Central memory CD8-positive, alpha-beta T cell (primary cell): ENCODE measurements at regions not wholly inside any gene's neighbourhood (a gene's known extent, or its start where the extent isn't known, plus 50 kb on each side); places are given as distances from the start of the nearest gene placed in this dataset.

Experiments used
- ATAC-seq: fragments of 150-1000 bp; cut with Tn5 transposase; replicated peaks from 2 replicates; pipeline ENCODE4 v1.10.0; 2022; ENCODE audit warnings: mild to moderate bottlenecking, moderate FRiP score, moderate number of reproducible peaks; ENCODE audit not compliant: poor library complexity, severe bottlenecking; ENCODE audit errors: extremely low read depth
- DNase-seq, 2 donors: peaks; one replicate each; pipeline ENCODE4 v3.0.0; 2021; ENCODE audit warnings: low spot score in 2 of 2
- H3K27ac Mint-ChIP-seq: one replicate; pipeline ENCODE4 v1.8.0; 2022; ENCODE audit warnings: low read depth, mild to moderate bottlenecking, moderate library complexity, mixed read lengths
- H3K27me3 Mint-ChIP-seq: one replicate; pipeline ENCODE4 v1.8.0; 2022; ENCODE audit warnings: mixed read lengths
- H3K36me3 Mint-ChIP-seq: one replicate; pipeline ENCODE4 v1.8.0; 2022; ENCODE audit warnings: mild to moderate bottlenecking, moderate library complexity, mixed read lengths; ENCODE audit not compliant: insufficient read depth
- H3K4me1 Mint-ChIP-seq: one replicate; pipeline ENCODE4 v1.8.0; 2022; ENCODE audit warnings: mixed read lengths
- H3K4me3 Mint-ChIP-seq: one replicate; pipeline ENCODE4 v1.8.0; 2022; ENCODE audit warnings: mild to moderate bottlenecking, moderate library complexity, mixed read lengths
- H3K9me3 Mint-ChIP-seq: one replicate; pipeline ENCODE4 v1.8.0; 2022; ENCODE audit warnings: mixed read lengths

DNA sequence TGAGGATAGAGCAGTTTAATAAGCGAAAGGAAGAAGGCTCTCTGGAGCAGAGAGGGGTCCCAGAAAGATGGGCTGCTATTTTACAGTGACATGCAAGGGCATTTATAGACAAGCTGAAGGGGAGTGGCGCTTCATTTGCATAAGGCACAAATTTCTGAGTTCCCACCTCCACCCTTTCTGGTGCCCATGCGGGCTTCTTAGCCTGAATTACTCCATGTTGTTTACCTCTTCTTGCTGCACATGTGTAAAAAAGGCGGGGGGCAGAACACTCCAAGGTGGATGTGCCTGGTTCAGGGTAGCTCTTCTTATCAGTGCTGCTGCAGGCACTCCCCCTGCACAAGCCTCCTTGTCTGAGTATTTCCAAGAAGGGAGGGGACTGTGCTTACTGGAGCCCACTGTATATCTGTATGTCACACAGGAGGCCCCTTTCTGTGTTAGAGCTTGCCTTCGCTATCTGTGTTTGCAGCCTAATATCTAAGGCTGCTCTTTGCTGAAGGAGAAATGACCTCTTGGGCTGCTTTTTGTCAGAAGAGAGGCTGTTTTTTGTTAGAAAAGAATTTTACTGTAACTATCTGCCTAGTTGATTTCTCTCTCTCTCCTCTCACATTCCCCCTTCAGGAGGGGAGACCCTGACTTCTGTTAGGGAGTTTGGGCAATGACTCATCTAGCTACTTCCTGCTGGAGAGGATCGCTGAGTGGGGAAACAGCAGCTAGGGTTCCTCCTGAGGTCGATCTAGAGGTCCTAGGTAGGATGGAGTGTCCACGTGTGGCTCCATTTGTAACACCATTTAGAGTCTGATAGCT, 1057.0 kb upstream of the CNTN5 start:
- H3K27me3 Mint-ChIP-seq: no peaks in the 10 kb centered on the region
- no peaks in the 10 kb centered on the region for H3K4me1 Mint-ChIP-seq
- DNase-seq (no peak), ATAC-seq (no peak)
- peaks cover 15% of the 10 kb centered on the region for H3K9me3 Mint-ChIP-seq
- no peak overlapping the region for H3K4me3 Mint-ChIP-seq
- H3K27ac Mint-ChIP-seq: no peak overlapping the region
- H3K36me3 Mint-ChIP-seq: no peaks in the 10 kb centered on the region

DNA sequence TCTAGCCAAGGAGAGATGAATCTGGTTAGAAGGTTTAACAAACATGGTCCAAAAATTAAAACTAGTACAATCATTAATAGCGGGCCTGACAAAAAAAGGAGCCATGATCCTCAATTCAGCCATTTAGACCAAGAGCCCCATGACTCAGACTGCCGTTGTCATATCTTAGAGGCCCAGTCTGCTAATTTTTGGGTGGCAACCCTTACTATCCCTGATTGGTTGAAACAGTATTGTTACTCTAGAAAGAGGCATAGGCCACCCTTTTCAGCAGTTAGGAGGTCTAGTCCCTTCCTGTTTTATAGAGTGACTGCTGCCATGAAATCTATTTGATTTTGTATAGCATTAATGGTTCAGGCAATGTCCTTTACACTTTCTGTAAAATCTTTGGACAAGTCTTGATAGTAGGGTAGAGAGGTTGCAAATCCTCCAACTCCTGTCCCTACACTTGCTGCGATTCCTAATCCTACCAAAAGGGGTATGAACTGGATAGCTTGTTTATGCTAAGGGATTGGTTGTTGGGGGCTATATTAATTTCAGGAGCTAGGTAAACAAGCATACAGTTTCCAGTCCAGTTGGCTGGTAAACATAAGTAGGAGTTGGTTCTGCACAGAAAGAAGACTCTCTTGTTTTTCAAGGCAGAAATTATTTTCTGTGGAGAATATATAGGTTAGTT, 1056.3 kb upstream of the CNTN5 start:
- Mint-ChIP-seq H3K4me3 (no peak overlapping the region), H3K36me3 (no peaks in the 10 kb centered on the region), H3K27ac (no peak overlapping the region), H3K27me3 (no peaks in the 10 kb centered on the region), H3K9me3 (peaks cover 15% of the 10 kb centered on the region), H3K4me1 (no peaks in the 10 kb centered on the region)
- DNase-seq (no peak), ATAC-seq (no peak)

DNA sequence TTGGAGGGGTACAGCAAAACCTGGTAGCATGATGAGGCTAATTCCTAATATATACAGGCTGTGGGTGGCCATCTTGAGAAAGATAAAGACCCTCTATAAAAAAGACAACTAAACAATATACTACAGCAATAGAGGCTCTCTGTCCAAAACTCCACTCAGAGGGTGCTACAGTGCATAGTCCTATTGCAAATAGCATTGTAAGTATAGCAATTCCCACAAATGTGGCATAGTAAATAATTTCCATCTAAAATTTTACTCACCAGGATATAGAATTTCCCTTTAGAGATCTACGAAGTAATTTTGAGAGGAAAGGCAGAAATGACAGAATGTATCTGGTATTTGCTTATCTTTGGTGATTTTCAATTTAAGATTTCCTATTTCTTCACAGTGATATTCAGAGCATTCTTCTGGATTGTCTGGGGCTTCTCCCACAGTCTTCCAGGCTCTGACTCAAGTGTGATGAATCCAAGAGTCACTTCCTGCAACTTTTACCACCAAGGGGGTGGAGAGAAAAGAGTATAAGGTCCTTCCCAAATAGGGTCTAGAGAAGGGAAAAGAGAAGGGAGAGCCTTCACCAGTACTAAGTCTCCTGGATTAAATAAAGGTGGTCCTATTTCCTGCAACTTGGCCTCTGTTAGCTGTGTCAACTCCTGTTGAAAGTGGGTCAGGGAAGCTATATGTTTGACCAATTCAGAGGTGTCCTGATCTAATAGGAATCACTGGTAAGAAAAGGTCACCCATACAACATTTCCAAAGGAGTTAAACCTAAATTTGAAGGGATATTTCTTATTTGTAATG, 1054.7 kb upstream of the CNTN5 start:
- H3K27me3 Mint-ChIP-seq: no peaks in the 10 kb centered on the region
- H3K9me3 Mint-ChIP-seq: peaks cover 24% of the 10 kb centered on the region
- no peaks in the 10 kb centered on the region for H3K4me1 Mint-ChIP-seq
- no peaks in the 10 kb centered on the region for H3K36me3 Mint-ChIP-seq
- H3K4me3 Mint-ChIP-seq: no peak overlapping the region
- H3K27ac Mint-ChIP-seq: no peak overlapping the region
- no peak for DNase-seq
- no peak for ATAC-seq

DNA sequence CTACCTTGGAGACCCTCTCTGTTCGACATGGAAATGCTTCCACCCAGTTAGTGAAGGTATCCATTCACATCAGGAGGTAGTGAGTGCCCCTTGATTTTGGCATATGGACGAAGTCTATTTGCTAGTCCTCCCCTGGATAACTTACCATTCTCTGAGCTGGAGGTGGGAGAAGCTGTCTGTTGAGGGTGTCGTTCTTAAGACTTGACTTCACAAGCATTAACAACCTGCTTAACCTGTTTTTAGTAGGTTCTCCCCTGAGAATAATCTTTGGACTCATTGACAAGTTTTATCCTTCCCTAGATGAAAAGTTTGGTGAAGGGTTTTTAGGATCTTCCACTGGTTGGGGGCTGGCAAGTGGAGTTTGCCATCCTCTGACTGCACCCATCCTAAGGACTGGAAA, 1053.8 kb upstream of the CNTN5 start:
- no peaks in the 10 kb centered on the region for H3K27me3 Mint-ChIP-seq
- H3K36me3 Mint-ChIP-seq: no peaks in the 10 kb centered on the region
- H3K4me1 Mint-ChIP-seq: no peaks in the 10 kb centered on the region
- ATAC-seq: no peak
- H3K4me3 Mint-ChIP-seq: no peak overlapping the region
- H3K9me3 Mint-ChIP-seq: peaks cover 24% of the 10 kb centered on the region
- DNase-seq: no peak
- no peak overlapping the region for H3K27ac Mint-ChIP-seq

DNA sequence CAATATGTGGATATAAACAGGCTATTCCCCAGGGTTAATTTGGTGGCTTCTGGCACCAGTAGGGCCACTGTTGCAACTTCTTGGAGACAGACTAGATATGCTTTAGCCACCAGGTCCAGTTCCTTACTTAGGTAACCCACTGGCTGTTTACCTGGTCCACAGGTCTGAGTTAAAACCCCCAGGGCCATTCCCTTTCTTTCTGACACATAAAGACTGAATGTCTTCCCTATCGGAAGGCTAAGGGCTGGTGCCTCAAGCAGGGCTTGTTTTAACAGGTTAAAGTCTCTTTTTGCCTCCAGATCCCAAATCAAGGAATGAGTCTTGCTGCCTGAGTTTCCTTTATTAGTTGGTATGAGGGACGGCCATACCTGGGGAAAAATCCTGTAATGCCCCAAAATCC, 1052.7 kb upstream of the CNTN5 start:
- Mint-ChIP-seq H3K9me3 (peaks cover 15% of the 10 kb centered on the region), H3K36me3 (no peaks in the 10 kb centered on the region), H3K27ac (no peak overlapping the region), H3K27me3 (no peaks in the 10 kb centered on the region), H3K4me1 (no peaks in the 10 kb centered on the region), H3K4me3 (no peak overlapping the region)
- ATAC-seq (no peak), DNase-seq (no peak)

DNA sequence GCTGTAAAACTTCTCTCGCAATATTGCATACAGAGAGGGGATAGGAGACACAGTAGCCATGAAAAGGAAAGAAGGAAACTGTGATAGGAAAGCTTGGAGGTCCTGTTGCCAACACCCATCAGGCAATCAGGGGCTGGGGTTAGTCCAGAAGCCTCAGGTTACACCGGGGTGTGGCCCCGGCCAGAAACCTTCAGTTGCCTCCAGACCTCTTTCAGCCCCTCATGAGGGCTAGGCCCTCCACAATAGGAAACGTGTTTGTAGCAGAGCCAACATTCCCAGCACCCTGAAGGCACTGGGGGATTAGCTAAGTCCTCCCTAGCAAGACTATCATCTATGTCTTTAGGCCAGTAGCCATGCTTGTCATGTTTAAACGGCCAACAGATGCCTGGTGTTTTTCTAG, 1048.0 kb upstream of the CNTN5 start:
- ATAC-seq (no peak), DNase-seq (no peak)
- H3K9me3 Mint-ChIP-seq: peaks cover 16% of the 10 kb centered on the region
- no peaks in the 10 kb centered on the region for H3K27me3 Mint-ChIP-seq
- no peaks in the 10 kb centered on the region for H3K4me1 Mint-ChIP-seq
- H3K27ac Mint-ChIP-seq: no peak overlapping the region
- no peak overlapping the region for H3K4me3 Mint-ChIP-seq
- H3K36me3 Mint-ChIP-seq: no peaks in the 10 kb centered on the region

DNA sequence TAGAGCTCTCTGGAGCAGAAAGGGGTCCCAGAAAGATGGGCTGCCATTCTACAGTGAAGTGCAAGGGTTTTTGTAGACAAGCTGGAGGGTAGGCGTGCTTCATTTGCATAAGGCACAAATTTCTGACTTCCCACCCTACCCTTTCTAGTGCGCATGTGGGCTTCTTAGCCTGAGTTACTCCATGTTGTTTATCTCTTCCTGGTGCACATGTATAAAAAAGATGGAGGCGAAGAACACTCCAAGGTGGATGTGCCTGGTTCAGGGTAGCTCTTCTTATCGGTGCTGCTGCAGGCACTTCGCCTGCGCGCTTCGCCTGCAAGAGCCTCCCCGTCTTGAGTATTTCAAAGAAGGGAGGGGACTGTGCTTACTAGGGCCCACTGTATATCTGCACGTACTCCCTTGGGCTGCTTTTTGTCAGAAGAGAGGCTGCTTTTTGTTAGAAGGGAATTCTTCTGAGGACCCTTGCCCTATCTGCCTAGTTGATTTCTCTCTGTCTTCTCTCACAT, 1047.3 kb upstream of the CNTN5 start:
- Mint-ChIP-seq H3K36me3 (no peaks in the 10 kb centered on the region), H3K27ac (no peak overlapping the region), H3K4me1 (no peaks in the 10 kb centered on the region), H3K4me3 (no peak overlapping the region), H3K9me3 (peaks cover 16% of the 10 kb centered on the region), H3K27me3 (no peaks in the 10 kb centered on the region)
- ATAC-seq: no peak
- no peak for DNase-seq

DNA sequence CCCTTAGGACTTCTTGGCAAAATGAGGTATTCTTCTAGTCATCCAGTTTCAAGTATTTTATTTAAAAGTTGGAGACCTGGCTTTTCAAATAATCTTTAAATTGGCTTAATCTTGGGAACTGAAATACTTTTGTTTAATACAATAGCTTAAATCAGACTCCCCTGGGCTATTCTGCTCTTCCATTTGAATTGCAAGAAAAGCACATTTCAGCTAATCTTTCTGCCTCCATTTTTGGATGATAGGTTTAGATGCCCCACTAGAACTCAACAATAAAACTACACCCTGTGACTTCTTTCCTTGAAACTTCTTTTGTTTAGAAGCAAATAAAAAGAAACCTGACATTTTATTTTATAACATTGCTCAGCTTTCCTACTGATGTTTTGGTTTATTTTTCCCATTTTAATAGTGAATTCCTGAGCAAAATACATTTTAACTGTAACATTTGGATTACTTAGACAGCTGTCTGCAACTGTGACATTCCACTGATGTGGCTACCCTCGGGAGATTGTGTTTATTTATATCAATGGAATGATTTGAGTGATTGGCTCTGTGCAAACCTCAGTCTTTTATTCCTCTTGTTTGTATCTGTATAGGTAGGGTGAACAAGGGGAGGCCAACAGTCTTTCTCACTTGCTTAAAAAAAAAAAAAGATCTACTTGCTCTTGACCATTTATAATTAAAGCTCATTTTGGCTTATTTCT, 1045.8 kb upstream of the CNTN5 start:
- Mint-ChIP-seq H3K36me3 (no peaks in the 10 kb centered on the region), H3K4me3 (no peak overlapping the region), H3K27ac (no peak overlapping the region), H3K4me1 (no peaks in the 10 kb centered on the region), H3K27me3 (no peaks in the 10 kb centered on the region), H3K9me3 (peaks cover 14% of the 10 kb centered on the region)
- ATAC-seq (no peak), DNase-seq (no peak)

DNA sequence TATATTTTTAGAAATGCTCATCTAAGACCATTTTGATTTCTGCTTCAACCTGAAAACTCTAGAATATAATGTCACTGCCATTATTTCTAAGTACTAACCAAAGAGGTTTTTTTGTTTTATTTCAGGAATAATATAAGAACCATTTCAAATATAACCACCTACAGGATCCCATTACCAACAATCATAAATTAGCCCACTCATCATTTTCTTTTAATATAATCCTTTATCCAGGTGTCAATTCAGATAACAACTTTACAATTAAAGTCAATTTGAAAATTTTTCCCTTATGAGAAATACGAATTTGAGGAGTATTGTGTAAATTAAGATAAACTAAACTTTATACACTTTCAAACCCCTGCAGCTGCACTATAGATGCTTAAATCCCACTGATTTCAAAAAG, 1043.0 kb upstream of the CNTN5 start:
- Mint-ChIP-seq H3K4me1 (no peaks in the 10 kb centered on the region), H3K27ac (no peak overlapping the region), H3K4me3 (no peak overlapping the region), H3K36me3 (no peaks in the 10 kb centered on the region), H3K27me3 (no peaks in the 10 kb centered on the region), H3K9me3 (peaks cover 27% of the 10 kb centered on the region)
- no peak for ATAC-seq
- DNase-seq: no peak

DNA sequence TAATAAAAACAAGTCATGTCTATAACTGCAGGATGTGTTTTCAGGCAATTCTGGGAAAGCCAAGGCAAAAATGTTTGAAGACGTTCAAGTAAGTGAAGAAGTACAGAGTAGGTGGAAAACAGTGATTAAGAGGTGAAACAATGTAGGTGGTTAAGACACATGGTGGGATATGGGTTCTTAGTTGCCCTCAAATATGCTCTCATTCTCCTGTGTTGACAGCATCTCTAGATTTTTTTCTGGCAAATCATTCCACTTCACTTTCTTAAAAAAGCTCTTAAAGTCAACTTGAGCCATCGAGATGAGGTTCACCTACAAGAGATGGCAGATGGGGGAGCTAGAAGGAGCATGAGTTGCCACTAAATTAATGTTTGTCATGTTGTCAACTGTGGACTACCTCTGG, 1041.0 kb upstream of the CNTN5 start:
- H3K9me3 Mint-ChIP-seq: peaks cover 23% of the 10 kb centered on the region
- H3K4me3 Mint-ChIP-seq: no peak overlapping the region
- H3K4me1 Mint-ChIP-seq: no peaks in the 10 kb centered on the region
- ATAC-seq (no peak), DNase-seq (no peak)
- H3K36me3 Mint-ChIP-seq: no peaks in the 10 kb centered on the region
- no peak overlapping the region for H3K27ac Mint-ChIP-seq
- H3K27me3 Mint-ChIP-seq: no peaks in the 10 kb centered on the region

DNA sequence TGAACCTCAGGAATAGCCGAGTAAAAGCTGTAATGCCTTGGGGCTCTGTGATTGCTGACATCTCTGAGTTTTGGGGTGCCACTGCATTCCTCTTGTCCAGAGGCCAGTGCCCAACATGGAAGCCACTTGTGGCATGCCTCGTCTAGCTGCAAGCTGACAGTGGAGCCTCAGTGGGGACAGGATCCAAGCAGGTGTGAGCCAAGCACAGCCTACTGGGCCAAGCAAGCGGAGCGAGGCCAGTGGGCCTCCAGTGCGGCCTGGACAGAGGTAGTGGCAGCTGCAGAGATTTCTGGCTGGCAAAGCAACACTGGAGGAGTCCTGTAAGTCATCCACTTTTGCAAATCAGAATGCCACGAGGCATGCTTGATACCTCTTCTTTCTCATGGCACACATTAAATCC, 1038.2 kb upstream of the CNTN5 start:
- H3K27me3 Mint-ChIP-seq: no peaks in the 10 kb centered on the region
- H3K27ac Mint-ChIP-seq: no peak overlapping the region
- H3K4me1 Mint-ChIP-seq: no peaks in the 10 kb centered on the region
- peaks cover 23% of the 10 kb centered on the region for H3K9me3 Mint-ChIP-seq
- no peak for ATAC-seq
- H3K4me3 Mint-ChIP-seq: no peak overlapping the region
- DNase-seq: no peak
- no peaks in the 10 kb centered on the region for H3K36me3 Mint-ChIP-seq

DNA sequence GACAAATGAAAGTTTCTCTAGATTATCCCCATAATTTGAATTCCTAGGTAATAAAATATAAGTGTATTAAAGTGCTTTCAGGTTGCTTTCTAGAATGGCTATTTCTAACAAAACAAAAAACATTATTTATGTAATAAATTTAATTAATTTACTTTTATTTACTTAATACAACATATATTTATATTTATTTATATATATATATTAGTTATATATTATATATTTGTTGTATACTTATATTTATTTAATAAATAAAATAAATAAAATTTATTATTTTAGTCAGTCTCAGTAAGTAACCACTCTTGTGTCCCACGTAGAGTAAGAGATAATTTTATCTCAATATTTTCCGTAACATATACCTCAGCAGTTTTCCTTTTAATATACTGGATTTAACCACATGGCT, 1031.6 kb upstream of the CNTN5 start:
- Mint-ChIP-seq H3K4me1 (no peaks in the 10 kb centered on the region), H3K9me3 (no peaks in the 10 kb centered on the region), H3K27me3 (no peaks in the 10 kb centered on the region), H3K27ac (no peak overlapping the region), H3K4me3 (no peak overlapping the region), H3K36me3 (no peaks in the 10 kb centered on the region)
- DNase-seq (no peak), ATAC-seq (no peak)
